ENCODE measurements at regions not wholly inside any gene's neighbourhood (a gene's known extent, or its start where the extent isn't known, plus 50 kb on each side); places are given as distances from the start of the nearest gene placed in this dataset.
"Not testable (repeated sequence)": the region's sequence is repeated elsewhere in the genome, so short reads cannot be mapped to it uniquely, and the experiment has no call there.

- DNase-seq (ENCODE audit: low read depth in 2 of 3, low spot score in 1 of 3), result no peak
Measured at GRCh38 chr5:57067597-57067924, 106.3 kb upstream of the GPBP1 start.

GRCh38 chr5:57069115-57069835, 104.6 kb upstream of the GPBP1 start:
- DNase-seq (ENCODE audit: low read depth in 2 of 3, low spot score in 1 of 3), result no peak

- DNase-seq (ENCODE audit: low read depth in 2 of 3, low spot score in 1 of 3), result no peak
Measured at GRCh38 chr5:57072218-57072892, 101.5 kb upstream of the GPBP1 start.

GRCh38 chr5:57082441-57083067, 91.3 kb upstream of the GPBP1 start:
- DNase-seq (ENCODE audit: low read depth in 2 of 3, low spot score in 1 of 3), result no peak

- DNase-seq (ENCODE audit: low read depth in 2 of 3, low spot score in 1 of 3), result no peak
Measured at GRCh38 chr5:57085306-57086081, 88.4 kb upstream of the GPBP1 start.

GRCh38 chr5:57087947-57088346, 85.9 kb upstream of the GPBP1 start:
- not testable (repeated sequence) for DNase-seq (ENCODE audit: low read depth in 2 of 3, low spot score in 1 of 3)

- DNase-seq (ENCODE audit: low read depth in 2 of 3, low spot score in 1 of 3), result no peak
Measured at GRCh38 chr5:57094753-57095683, 78.8 kb upstream of the GPBP1 start.

- no peak for DNase-seq (ENCODE audit: low read depth in 2 of 3, low spot score in 1 of 3)
Measured at GRCh38 chr5:57097526-57097925, 76.3 kb upstream of the GPBP1 start.

- DNase-seq (ENCODE audit: low read depth in 2 of 3, low spot score in 1 of 3), result no peak
Measured at GRCh38 chr5:57102189-57102904, 71.5 kb upstream of the GPBP1 start.

- DNase-seq (ENCODE audit: low read depth in 2 of 3, low spot score in 1 of 3), result no peak
Measured at GRCh38 chr5:57102905-57103255, 71.0 kb upstream of the GPBP1 start.

- no peak for DNase-seq (ENCODE audit: low read depth in 2 of 3, low spot score in 1 of 3)
Measured at GRCh38 chr5:57103317-57103907, 70.4 kb upstream of the GPBP1 start.

- DNase-seq (ENCODE audit: low read depth in 2 of 3, low spot score in 1 of 3), result no peak
Measured at GRCh38 chr5:57106661-57107060, 67.2 kb upstream of the GPBP1 start.

- no peak for DNase-seq (ENCODE audit: low read depth in 2 of 3, low spot score in 1 of 3)
Measured at GRCh38 chr5:57111993-57112392, 61.9 kb upstream of the GPBP1 start.

- no peak for DNase-seq (ENCODE audit: low read depth in 2 of 3, low spot score in 1 of 3)
Measured at GRCh38 chr5:57113481-57113880, 60.4 kb upstream of the GPBP1 start.

- peak; percentile 22 to 38 (median 28) for DNase-seq (ENCODE audit: low read depth in 2 of 3, low spot score in 1 of 3)
Measured at GRCh38 chr5:57117596-57117995, 56.3 kb upstream of the GPBP1 start.

GRCh38 chr5:57119031-57119430, 54.8 kb upstream of the GPBP1 start:
- no peak for DNase-seq (ENCODE audit: low read depth in 2 of 3, low spot score in 1 of 3)

GRCh38 chr5:57124014-57124413, 49.8 kb upstream of the GPBP1 start:
- no peak for DNase-seq (ENCODE audit: low read depth in 2 of 3, low spot score in 1 of 3)
